AG04449 (cell line): ENCODE measurements at regions not wholly inside any gene's neighbourhood (a gene's known extent, or its start where the extent isn't known, plus 50 kb on each side); places are given as distances from the start of the nearest gene placed in this dataset.

Experiments
- CTCF ChIA-PET: fragments of 350-600 bp; formaldehyde crosslinking; extraction: SDS; loops from one replicate; lab custom pipeline; 2021; ENCODE audit warnings: antibody characterized with exemption; lab: Yijun Ruan, JAX
- POLR2A ChIA-PET: fragments of 400-600, 350-600 bp; formaldehyde crosslinking; extraction: SDS; loops from one replicate; lab custom pipeline; 2020; ENCODE audit warnings: antibody characterized with exemption, inconsistent platforms; lab: Yijun Ruan, JAX
- DNase-seq: peaks from one replicate; pipeline ENCODE4 v3.0.0-alpha.2; 2010; ENCODE audit warnings: low read depth, low spot score
- H3K4me3 ChIP-seq: 2 replicates; pipeline ENCODE4 v1.5.1; 2011; ENCODE audit warnings: low read depth, mild to moderate bottlenecking, control low read depth, low read length
- CTCF ChIP-seq: IDR thresholded peaks from one replicate; pipeline ENCODE4 v1.5.1; 2011; ENCODE audit warnings: mild to moderate bottlenecking, moderate library complexity, low read length, control low read depth, inconsistent platforms; ENCODE audit not compliant: insufficient read depth; ENCODE audit errors: missing control alignments

- TF ChIP-seq CTCF = no peak
- ChIA-PET POLR2A (no interaction called here), CTCF (no interaction called here)
- DNase-seq = no peak
- H3K4me3 ChIP-seq = no peak overlapping the region
These were observed 491.0 kb upstream of the KIRREL3 start for GRCh38 chr11:127491589-127491988.

GRCh38 chr11:127490896-127491295 lies 490.3 kb upstream of the KIRREL3 start:
- ChIA-PET POLR2A (no interaction called here), CTCF (interaction anchor here (0.7 kb wide), 1 partner anchor 1331 kb away, joined by 4 read pairs; no protein-coding TSS in a partner anchor)
- DNase-seq = no peak
- TF ChIP-seq CTCF = no peak
- H3K4me3 ChIP-seq = no peak overlapping the region

- CTCF ChIA-PET = no interaction called here
- TF ChIP-seq CTCF = no peak
- H3K4me3 ChIP-seq = no peak overlapping the region
- no peak for DNase-seq
- POLR2A ChIA-PET = no interaction called here
These were observed 485.0 kb upstream of the KIRREL3 start for GRCh38 chr11:127485541-127485940.

GRCh38 chr11:127481391-127481790 lies 480.8 kb upstream of the KIRREL3 start:
- POLR2A ChIA-PET = no interaction called here
- CTCF ChIA-PET = interaction anchor here (1.4 kb wide), 1 partner anchor 12 kb away, joined by 8 read pairs; no protein-coding TSS in a partner anchor

GRCh38 chr11:127478826-127479225 lies 478.3 kb upstream of the KIRREL3 start:
- POLR2A ChIA-PET = no interaction called here
- no peak overlapping the region for H3K4me3 ChIP-seq
- CTCF ChIA-PET = interaction anchor here (1.0 kb wide), 1 partner anchor 15 kb away, joined by 3 read pairs; no protein-coding TSS in a partner anchor
- no peak for DNase-seq
- no peak for TF ChIP-seq CTCF

More at GRCh38 chr11:127481391-127481790, 480.8 kb upstream of the KIRREL3 start:
- DNase-seq = no peak
- no peak for TF ChIP-seq CTCF
- no peak overlapping the region for H3K4me3 ChIP-seq

- H3K4me3 ChIP-seq = no peak overlapping the region
- ChIA-PET CTCF (interaction anchor here (1.2 kb wide), 1 partner anchor 19 kb away, joined by 3 read pairs; no protein-coding TSS in a partner anchor), POLR2A (no interaction called here)
- TF ChIP-seq CTCF = no peak
- no peak for DNase-seq
These were observed 474.2 kb upstream of the KIRREL3 start for GRCh38 chr11:127474766-127475165.
